MV-4-11 (cell line): ENCODE measurements at regions not wholly inside any gene's neighbourhood (a gene's known extent, or its start where the extent isn't known, plus 50 kb on each side); places are given as distances from the start of the nearest gene placed in this dataset.

Experiments used
- DNase-seq: peaks from one replicate; lab custom pipeline; 2025; lab: John Stamatoyannopoulos, UW

DNA sequence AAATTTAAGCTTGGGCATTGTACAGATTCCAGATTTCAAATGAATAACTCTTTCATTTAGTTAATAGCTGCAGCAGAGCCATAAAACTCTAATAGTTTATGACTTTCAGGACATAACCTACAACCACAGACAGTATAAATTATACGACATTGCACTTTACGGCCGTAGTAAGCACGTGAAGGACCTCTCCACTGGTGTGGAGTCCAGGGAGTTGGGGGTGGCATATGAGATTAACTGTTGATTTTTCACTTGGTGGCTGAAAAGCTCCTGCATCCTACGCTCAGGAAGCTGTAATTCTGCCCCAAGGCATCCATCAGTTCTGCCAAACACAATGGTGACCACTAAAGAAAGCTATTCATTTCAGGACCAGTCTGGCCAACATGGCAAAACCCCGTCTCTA lies 376.2 kb downstream of the SOX11 start:
- DNase-seq: no peak

DNA sequence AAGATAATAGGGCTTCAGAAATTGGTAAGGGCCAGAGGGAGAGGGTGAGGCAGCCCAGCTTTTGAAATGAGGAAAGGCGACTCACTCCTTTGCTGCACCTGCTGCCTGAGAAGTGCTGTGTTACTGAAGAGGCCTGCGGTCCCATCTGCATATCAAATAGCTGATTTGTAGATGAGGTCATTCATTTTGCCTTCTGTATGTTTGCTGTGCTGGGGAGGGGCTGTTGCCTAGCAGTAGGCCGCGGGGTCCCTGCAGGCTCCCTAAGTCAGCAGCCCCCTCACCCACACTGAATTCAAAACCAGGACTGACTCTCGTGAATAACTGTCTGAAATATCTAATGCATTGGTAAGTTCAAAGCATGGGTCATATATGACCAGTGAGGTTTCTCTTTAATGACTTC lies 377.2 kb downstream of the SOX11 start:
- DNase-seq: no peak

- no peak for DNase-seq
These were observed 379.3 kb downstream of the SOX11 start for GRCh38 chr2:6071519-6071918.

DNA sequence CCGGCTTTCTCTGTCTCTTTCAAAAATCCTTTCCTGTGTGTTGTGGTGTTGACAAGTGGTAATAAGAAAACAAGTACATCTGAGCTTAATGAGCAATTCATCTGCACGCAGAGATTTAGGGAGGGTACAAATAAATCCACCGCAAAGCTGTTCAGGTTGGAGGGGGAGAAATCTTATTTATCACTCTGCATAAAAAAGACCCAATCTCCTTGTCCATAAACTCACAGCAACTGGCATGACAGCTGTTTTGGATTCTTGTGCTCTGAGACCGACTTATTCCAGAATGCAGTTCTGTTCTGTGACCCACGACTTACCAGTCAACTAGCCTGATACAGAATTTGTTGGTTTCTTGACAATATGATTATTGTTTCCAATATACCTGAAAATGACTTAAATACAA lies 380.1 kb downstream of the SOX11 start:
- no peak for DNase-seq

DNA sequence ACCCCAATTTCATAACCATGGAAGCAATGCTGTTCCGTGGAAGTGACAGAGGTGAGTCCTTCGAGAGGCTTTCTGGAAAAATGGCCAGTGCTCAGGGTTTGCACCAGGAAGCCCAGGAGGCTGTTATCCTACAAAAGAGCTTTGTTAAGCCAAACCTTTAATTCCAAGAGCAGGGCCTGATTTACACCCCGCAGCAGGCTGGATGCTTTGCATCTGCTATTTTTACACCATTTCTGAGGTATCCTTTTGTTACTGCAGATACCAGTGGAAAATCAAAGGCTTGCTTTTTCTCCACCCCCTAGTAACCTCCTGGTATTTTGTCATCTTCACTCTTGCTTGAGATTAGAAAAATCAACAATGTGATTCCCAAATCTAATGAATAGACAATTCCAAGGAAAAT lies 380.6 kb downstream of the SOX11 start:
- no peak for DNase-seq

DNA sequence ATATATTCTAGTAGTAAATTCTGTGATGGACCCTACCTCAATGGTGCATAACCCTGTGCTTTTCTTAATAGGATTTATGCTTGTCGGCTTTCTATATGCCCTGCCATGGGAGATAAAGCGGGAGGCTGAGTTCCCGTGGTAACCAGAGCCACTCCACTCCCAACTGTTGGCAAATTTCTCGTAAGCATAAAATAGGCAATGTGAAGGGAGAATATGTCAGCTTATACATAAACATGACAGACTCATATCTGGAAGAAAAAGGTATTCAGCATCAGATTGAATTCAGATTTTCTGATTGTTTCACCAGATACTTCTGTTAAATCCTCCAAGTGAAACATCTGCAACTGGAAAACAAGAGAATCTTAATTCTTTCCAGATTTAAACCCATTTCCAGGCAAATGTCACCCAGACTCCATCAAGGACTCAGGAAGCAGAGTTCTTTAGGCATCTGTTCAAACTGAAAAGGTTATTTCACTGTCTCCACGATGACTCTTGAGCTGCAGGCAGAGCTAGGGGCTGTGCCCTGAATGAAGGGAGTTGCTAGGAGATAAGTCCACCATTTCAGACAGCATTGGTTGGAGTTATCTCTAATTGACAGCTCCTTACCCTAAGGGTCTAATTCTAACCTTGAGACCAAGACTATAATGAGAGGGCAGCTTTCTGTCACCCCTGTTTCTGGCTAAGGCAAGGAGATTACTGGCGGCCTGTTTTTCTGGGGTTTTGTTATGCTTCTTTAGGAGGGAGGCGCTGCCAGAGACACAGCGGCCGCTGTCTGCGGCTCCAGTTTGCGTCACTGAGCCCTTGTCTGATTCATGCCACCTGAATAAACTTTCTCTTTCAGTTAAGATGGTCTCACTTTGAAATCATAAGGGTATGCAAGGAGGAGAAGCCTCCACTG lies 381.3 kb downstream of the SOX11 start:
- DNase-seq: no peak

GRCh38 chr2:6074089-6074643 lies 382.0 kb downstream of the SOX11 start:
- no peak for DNase-seq

- no peak for DNase-seq
These were observed 385.4 kb downstream of the SOX11 start for GRCh38 chr2:6077585-6077984.

DNA sequence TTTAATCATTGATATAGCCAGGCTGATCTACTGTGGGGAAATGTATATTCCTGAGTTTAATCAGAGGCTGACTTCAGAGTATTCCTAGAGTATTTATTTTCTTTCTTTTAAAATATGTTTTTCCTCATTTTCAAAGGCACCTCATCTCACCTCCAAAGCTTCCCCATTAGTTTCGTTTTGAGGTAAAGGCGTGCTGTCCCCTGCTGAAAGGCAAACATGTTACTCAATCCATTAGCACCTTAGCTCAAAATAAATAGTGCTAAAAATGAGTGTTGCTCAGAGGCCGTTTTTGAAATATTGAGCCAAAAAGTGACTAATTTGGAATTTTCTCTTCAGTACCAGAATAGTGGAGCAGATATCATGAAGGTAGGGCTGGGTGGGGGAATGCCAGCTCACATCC lies 386.2 kb downstream of the SOX11 start:
- DNase-seq: no peak

GRCh38 chr2:6079405-6079804 lies 387.2 kb downstream of the SOX11 start:
- no peak for DNase-seq

- no peak for DNase-seq
These were observed 389.0 kb downstream of the SOX11 start for GRCh38 chr2:6080932-6081753.

GRCh38 chr2:6081955-6082624 lies 389.9 kb downstream of the SOX11 start:
- DNase-seq: no peak

- no peak for DNase-seq
These were observed 390.4 kb downstream of the SOX11 start for GRCh38 chr2:6082625-6083018.

DNA sequence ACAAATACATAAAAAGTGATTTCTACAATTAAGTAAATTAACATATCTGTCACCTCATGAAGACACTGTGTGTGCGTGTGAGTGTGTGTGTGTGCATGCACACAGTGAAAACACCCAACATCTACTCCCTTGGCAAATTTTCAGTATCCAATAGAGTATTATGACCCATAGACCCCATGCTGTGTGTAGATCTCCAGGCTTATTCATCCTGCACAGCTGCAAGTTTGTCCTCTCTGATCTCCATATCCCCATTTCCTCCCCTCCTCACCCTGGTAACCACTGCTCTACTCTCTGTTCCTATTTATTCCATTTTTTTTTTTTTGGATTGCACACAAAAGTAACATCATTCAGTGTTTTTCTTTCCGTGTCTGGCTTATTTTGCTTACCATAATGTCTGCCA lies 391.0 kb downstream of the SOX11 start:
- DNase-seq: no peak

DNA sequence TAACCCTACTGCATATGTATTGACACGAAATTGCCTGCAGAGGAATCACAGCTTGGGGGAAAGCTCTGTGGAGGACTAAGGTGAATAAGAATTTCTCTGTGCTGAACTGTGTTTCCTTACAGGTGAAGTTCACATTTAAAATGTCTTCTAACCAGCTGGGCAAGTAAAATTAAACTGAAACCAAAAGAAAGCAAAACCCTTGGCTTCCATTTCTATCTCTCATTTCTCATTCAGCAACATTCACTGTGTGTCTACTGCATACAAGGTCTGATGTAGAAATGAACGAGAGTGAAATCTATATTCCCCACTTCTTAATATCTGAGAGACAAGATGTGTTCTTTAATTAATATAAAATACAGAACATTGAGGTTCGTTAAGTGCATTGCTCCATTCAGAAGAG lies 397.3 kb downstream of the SOX11 start:
- DNase-seq: no peak

- DNase-seq: no peak
These were observed 411.2 kb downstream of the SOX11 start for GRCh38 chr2:6103372-6103771.

- DNase-seq: no peak
These were observed 411.8 kb downstream of the SOX11 start for GRCh38 chr2:6103949-6104348.

GRCh38 chr2:6107290-6107689 lies 415.1 kb downstream of the SOX11 start:
- DNase-seq: no peak

DNA sequence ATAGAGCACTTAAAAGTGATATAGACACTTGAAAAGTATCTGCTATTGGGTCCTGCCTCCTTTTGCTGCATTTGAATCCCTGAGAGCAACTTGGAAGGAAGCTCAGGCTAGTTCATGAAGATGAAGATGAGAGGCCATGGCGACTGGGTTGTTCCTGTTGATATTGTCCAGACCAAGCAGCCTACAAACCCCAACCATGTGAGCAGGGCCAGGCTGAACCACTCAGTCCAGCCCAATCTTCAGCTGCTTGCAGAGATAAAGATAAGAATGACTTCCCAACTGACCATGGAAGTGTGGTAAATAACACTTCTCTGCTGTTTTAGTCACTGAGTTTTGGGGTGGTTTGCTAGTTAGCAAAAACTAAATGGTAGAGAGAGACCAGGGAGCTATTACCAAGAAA lies 417.6 kb downstream of the SOX11 start:
- no peak for DNase-seq

- DNase-seq: no peak
These were observed 419.6 kb downstream of the SOX11 start for GRCh38 chr2:6111781-6112261.

GRCh38 chr2:6113786-6114185 lies 421.6 kb downstream of the SOX11 start:
- no peak for DNase-seq

GRCh38 chr2:6127718-6128117 lies 435.5 kb downstream of the SOX11 start:
- DNase-seq: no peak
